ENCODE measurements at regions not wholly inside any gene's neighbourhood (a gene's known extent, or its start where the extent isn't known, plus 50 kb on each side); places are given as distances from the start of the nearest gene placed in this dataset.
"Not testable (repeated sequence)": the region's sequence is repeated elsewhere in the genome, so short reads cannot be mapped to it uniquely, and the experiment has no call there.

GRCh38 chr6:84346372-84346771, 118.9 kb upstream of the CEP162 start:
- DNase-seq: peak; percentile 7

DNA sequence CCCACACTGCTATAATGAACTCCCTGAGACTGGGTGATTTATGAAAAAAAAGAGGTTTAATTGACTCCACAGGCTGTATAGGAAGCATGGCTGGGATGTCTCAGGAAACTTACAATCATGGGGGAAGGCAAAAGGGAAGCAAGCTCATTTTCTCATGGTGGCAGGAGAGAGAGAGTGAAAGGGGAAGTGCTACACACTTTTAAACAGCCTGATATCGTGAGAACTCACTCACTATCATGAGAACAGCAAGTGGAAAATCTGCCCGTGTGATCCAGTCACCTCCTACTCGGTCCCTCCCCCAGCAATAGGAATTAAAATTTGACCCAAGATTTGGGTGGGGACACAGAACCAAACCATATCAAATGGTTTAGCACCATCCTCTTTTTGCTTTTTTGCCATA, 116.6 kb upstream of the CEP162 start:
- DNase-seq: no peak

- no peak for DNase-seq
These were observed 113.0 kb upstream of the CEP162 start for GRCh38 chr6:84340422-84340821.

GRCh38 chr6:84333842-84334241, 106.4 kb upstream of the CEP162 start:
- DNase-seq: no peak

DNA sequence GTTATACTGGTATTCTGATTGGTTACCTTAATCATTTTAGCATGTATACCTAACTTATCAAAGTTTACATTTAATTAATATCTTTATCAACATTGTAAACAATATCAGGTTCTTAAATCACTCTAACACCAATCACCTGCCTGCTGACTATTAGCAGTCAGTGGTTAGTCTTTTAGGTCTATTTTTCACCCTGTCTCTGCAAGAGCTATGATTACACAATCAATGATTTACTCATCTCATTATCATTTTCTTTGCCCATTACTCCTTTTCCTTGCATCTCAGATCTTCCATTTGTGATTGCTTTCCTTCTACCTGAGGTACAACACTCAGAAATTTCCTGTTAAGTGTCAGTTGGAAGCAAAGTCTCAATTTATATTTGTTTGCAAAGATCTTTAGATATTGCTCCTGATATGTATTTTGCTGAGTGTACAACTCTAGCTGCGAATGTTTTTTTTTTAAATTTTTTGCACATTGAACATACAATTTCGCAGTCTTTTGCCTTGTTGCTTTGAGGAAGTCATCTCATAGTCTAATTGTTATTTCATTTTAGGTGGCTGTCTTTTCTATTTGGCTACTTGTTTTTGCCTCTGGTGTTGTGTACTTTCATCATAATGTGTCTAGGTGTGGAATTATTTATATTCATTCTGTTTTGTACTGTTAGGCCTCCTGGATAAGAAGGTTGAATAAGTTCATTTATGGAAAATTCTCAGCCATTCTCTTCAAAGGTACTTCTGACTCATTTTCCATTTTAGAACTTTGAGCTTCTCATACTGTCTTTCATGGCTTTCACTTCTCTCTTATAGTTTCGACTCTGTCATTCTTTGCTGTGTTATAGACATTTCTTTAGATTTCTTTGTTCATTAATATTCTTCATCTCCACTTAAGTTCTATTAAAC, 104.9 kb upstream of the CEP162 start:
- DNase-seq: no peak

GRCh38 chr6:84330325-84330724, 102.9 kb upstream of the CEP162 start:
- DNase-seq: no peak

DNA sequence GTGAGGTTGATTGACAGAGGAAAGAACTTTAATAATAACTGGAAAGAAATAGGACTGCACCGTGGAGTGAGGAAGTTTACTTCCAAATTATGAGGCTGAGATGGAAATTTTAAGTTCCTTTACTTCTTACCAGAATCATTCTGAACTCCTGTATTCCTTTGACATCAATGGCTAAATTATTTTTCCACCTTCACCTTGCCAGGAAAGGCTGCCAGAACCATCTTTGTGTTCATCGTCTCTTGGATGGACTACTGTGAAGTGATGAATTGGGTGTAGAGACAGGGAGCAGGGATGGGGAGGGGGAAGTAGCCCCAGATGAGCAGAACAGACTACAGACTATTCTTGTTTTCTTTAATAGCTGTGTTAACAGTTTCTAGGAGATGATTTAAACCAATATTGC, 102.1 kb upstream of the CEP162 start:
- DNase-seq: no peak

DNA sequence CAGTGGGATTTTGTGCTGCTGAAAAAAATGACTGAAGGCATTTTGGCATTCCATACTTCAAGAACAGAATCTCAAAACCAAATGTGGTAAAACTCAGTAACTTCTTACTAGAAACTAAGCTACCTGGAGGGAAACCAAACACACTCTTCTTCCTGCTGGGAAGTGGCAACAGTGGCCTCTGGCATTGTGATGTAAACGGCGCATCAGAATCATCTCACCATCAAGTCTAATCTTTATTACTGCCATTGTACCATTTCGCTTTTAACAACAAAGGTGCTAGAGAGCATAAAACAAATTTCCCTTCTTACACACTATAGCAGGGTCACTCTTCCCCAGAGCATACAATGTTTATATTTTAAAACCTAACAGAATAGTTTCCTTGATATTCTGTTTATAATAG, 101.6 kb upstream of the CEP162 start:
- no peak for DNase-seq

GRCh38 chr6:84317463-84317862, 90.0 kb upstream of the CEP162 start:
- no peak for DNase-seq

GRCh38 chr6:84314377-84314898, 87.0 kb upstream of the CEP162 start:
- DNase-seq: no peak

DNA sequence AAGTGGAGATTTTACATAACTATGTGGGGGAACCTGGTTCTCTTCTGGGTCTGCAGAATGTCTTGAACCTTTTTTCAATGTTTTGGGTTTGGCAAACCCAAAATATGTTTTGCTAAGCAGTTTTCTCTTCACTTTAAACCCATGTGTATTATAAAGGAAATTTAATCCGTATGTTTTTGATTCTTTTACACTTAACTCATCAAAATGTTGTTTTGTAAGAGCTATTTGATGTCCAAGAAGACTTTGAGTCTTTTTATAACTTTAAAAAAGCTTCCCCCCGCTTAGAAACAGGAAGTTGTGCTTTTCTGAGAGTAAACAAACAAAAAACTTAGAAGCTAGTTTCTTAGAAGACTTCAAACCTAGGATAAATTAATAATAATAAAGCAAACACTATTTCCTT, 81.9 kb upstream of the CEP162 start:
- no peak for DNase-seq

- DNase-seq: no peak
These were observed 77.4 kb upstream of the CEP162 start for GRCh38 chr6:84304881-84305280.

- not testable (repeated sequence) for DNase-seq
These were observed 63.6 kb upstream of the CEP162 start for GRCh38 chr6:84291033-84291432.

DNA sequence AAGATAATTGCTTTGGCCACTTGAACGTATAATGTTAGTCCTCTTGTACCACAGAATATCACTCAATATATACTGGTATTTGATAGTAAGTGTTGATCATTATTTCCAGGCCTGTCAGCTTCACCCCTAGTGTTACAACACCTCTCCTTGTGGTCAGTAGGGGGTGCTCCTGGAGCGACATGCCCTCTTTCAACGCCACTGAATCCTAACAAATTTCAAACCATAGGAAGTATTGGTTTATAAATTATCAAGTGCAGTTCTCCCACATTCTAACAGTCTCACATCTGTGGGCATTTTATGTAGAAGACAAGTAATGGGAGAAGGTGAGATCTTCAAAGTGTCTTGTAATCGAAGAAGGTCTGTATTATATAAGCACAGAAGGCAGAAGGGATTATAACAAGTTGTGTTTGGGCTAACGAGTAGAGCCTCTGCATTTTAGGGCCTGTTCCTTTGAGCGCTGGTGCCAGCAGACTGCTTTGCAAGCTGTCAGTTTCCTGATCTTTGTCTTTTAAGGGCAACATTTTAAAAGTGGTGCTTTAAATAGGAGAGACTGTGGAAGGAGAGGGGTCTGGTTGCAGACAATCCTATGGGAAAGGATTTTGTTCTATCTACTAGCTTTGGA, 57.1 kb upstream of the CEP162 start:
- peak; percentile 8 for DNase-seq

- DNase-seq: peak; percentile 2
These were observed 55.1 kb upstream of the CEP162 start for GRCh38 chr6:84282550-84282949.

GRCh38 chr6:84280639-84281038, 53.2 kb upstream of the CEP162 start:
- no peak for DNase-seq

DNA sequence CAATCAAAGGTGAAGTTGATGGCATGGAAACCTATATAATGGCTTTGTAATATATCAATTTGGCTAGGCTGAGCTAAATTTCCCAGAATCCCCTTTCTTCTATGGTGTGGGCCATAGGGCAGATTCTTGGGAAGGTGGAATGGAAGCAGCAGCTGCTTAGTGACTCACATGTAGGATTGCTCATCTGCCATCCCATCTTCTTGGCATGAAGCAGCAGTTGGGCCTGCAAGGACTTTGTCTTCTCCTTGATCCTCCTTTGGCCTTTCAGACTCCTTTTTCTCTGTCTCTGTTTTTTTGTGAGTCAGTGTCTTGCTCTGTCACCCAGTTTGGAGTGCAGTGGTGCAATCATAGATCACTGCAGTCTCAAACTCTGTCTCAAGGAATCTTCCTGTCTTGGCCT, 52.6 kb upstream of the CEP162 start:
- peak; percentile 55 for DNase-seq

DNA sequence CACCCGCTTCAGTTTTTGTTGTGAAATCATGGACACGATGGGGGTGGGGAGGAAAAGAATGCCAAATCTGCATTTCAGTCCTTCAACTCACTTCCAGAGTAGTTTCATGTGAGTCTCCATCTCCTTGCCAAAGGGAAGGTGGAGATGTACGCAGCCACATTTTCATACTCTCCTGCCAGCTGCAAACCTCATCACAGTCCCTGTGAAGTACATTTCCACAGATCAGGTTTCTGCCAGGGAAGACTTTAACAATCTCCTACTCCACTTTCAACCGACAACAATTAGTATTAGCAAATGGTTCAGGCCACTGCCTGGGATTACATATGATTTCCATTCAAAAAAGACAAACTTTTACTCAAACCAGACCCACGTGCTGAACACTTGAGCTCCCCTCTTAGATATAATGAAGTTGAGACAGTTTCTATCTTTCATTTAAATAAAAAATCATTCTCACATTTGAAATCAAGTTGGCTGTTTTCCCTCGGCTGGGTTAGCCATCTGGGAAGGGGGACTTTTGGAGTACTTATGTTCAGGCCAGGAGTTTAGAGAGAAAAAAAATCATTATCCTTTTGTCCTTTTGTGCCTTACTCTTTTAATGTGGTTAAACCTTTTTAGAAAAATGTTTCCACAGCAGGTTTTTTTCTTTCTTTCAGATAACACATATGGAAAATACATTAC, 51.0 kb upstream of the CEP162 start:
- no peak for DNase-seq

All from EL (cell line).